SU-DHL-6 (cell line): ENCODE measurements at regions not wholly inside any gene's neighbourhood (a gene's known extent, or its start where the extent isn't known, plus 50 kb on each side); places are given as distances from the start of the nearest gene placed in this dataset.

ENCODE experiments used
- H2AFZ ChIP-seq: fragments of 200-600 bp; sonication (generic); 2 replicates; pipeline ENCODE4 v1.6.1; 2014; ENCODE audit warnings: low read depth, mild to moderate bottlenecking, moderate library complexity, mixed read lengths, antibody characterized with exemption, low read length; ENCODE audit not compliant: severe bottlenecking
- H3F3A ChIP-seq: fragments of 200-600 bp; shearing (Covaris generic); 2 replicates; pipeline ENCODE4 v1.6.0; 2016; ENCODE audit warnings: antibody characterized with exemption, mild to moderate bottlenecking; ENCODE audit not compliant: insufficient read depth
- H3K27ac ChIP-seq: fragments of 200-600 bp; sonication (generic); 2 replicates; pipeline ENCODE4 v1.5.1; 2016; ENCODE audit warnings: low read depth, mild to moderate bottlenecking, low read length, moderate library complexity, mixed read lengths
- H3K27me3 ChIP-seq: fragments of 200-600 bp; sonication (generic), shearing (Covaris generic); 2 replicates; pipeline ENCODE4 v1.6.0; 2014; ENCODE audit warnings: mild to moderate bottlenecking, low read length
- H3K36me3 ChIP-seq: fragments of 200-600 bp; sonication (generic); 2 replicates; pipeline ENCODE4 v1.6.1; 2014; ENCODE audit warnings: mild to moderate bottlenecking, low read length, mixed read lengths
- H3K4me2 ChIP-seq: fragments of 300-600, 200-600 bp; shearing (Covaris generic), sonication (generic); 2 replicates; pipeline ENCODE4 v1.6.0; 2014; ENCODE audit warnings: low read length, low read depth, mild to moderate bottlenecking; ENCODE audit not compliant: poor library complexity, severe bottlenecking
- H3K4me3 ChIP-seq: fragments of 200-600 bp; sonication (generic); 2 replicates; pipeline ENCODE4 v1.5.1; 2014; ENCODE audit warnings: antibody characterized with exemption, low read length, mild to moderate bottlenecking, mixed read lengths; ENCODE audit not compliant: insufficient read depth, poor library complexity, severe bottlenecking
- H3K79me2 ChIP-seq: fragments of 200-600 bp; sonication (generic); 2 replicates; pipeline ENCODE4 v1.6.1; 2014; ENCODE audit warnings: mild to moderate bottlenecking, low read length, moderate library complexity; ENCODE audit not compliant: insufficient read depth
- H3K9ac ChIP-seq: fragments of 200-600 bp; sonication (generic); 2 replicates; pipeline ENCODE4 v1.7.0; 2014; ENCODE audit warnings: mild to moderate bottlenecking, low read length
- H3K9me2 ChIP-seq: fragments of 200-600 bp; sonication (generic); replicated peaks from 2 replicates; pipeline ENCODE4 v1.6.1; 2014; ENCODE audit warnings: low read length; ENCODE audit not compliant: insufficient read depth
- H3K9me3 ChIP-seq: fragments of 200-600 bp; sonication (generic); 2 replicates; pipeline ENCODE4 v1.6.1; 2014; ENCODE audit warnings: low read length, mixed read lengths; ENCODE audit not compliant: insufficient read depth
- H4K20me1 ChIP-seq: fragments of 200-600 bp; sonication (generic); 2 replicates; pipeline ENCODE4 v1.6.1; 2014; ENCODE audit warnings: low read depth, mild to moderate bottlenecking, antibody characterized with exemption, low read length, moderate library complexity, mixed read lengths
- EZH2phosphoT487 ChIP-seq: fragments of 200-600 bp; sonication (generic), shearing (Covaris generic); conservative IDR thresholded peaks from 2 replicates; pipeline ENCODE4 v1.6.1; 2018; ENCODE audit warnings: mild to moderate bottlenecking, antibody characterized with exemption, low read length, moderate library complexity, mixed read lengths
- TF ChIP-seq, protein P1 (sequence below): fragments of 200-600 bp; sonication (generic); IDR thresholded peaks from one replicate; pipeline ENCODE4 v1.5.1; 2017; ENCODE audit warnings: antibody characterized with exemption, mild to moderate bottlenecking, low read length, moderate library complexity; ENCODE audit not compliant: insufficient read depth, poor library complexity, severe bottlenecking

DNA sequence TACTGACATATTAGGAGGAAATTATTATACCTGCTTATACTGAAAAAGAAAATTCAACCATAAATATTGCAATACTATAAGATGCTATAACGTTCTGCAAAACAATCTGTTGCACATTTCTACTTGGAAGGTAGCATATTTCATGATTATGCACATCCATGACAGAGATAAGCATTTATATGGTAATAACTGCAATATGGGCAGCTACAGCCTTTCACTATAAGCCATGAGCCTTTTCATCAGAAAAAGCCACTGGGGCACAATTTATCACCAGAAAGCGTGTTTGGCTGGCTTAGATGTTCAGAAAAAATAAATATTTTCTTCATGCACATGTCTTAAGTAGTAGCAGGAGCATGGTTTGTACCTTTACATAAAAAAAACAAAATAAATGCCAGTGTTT lies 340.7 kb downstream of the GALC start:
- no peak overlapping the region for H3K9ac ChIP-seq
- H3K79me2 ChIP-seq = no peaks in the 10 kb centered on the region
- no peak overlapping the region for H3K4me2 ChIP-seq
- H3K27me3 ChIP-seq = no peaks in the 10 kb centered on the region
- H3K9me2 ChIP-seq = no peaks in the 10 kb centered on the region
- H3K9me3 ChIP-seq = no peaks in the 10 kb centered on the region; the same call in 1 of the 2 replicates
- H3K36me3 ChIP-seq = no peaks in the 10 kb centered on the region
- no peaks in the 10 kb centered on the region for H4K20me1 ChIP-seq
- no peaks in the 10 kb centered on the region for H3F3A ChIP-seq
- TF ChIP-seq EZH2phosphoT487 = no peak
- TF ChIP-seq, protein P1, sequence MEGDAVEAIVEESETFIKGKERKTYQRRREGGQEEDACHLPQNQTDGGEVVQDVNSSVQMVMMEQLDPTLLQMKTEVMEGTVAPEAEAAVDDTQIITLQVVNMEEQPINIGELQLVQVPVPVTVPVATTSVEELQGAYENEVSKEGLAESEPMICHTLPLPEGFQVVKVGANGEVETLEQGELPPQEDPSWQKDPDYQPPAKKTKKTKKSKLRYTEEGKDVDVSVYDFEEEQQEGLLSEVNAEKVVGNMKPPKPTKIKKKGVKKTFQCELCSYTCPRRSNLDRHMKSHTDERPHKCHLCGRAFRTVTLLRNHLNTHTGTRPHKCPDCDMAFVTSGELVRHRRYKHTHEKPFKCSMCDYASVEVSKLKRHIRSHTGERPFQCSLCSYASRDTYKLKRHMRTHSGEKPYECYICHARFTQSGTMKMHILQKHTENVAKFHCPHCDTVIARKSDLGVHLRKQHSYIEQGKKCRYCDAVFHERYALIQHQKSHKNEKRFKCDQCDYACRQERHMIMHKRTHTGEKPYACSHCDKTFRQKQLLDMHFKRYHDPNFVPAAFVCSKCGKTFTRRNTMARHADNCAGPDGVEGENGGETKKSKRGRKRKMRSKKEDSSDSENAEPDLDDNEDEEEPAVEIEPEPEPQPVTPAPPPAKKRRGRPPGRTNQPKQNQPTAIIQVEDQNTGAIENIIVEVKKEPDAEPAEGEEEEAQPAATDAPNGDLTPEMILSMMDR = no peak
- no peak overlapping the region for H2AFZ ChIP-seq
- H3K4me3 ChIP-seq = no peak overlapping the region
- no peak overlapping the region for H3K27ac ChIP-seq

DNA sequence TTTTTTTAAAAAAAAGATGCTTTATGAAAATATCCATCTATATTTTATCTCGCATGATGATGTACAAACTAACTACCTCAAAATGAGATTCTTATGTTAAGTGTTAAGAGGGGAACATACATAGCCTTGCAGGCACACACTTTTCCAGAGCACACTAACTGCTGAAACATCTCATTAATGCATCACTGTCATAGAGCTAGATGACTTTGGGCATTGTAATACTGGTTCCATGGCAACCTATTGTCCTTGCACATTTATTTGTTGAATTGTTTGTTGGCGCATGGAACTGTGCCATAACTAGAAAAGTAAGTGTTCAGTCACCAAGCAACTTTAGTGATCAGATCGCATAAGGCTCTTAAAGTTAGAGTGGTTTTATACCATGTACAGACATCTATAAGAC lies 348.3 kb downstream of the GALC start:
- H3K9me3 ChIP-seq = no peaks in the 10 kb centered on the region; the same call in 1 of the 2 replicates
- no peaks in the 10 kb centered on the region for H3K27me3 ChIP-seq
- no peak overlapping the region for H3K4me3 ChIP-seq
- H3K79me2 ChIP-seq = no peaks in the 10 kb centered on the region
- H3K9me2 ChIP-seq = no peaks in the 10 kb centered on the region
- no peaks in the 10 kb centered on the region for H3K36me3 ChIP-seq
- TF ChIP-seq EZH2phosphoT487 = no peak
- TF ChIP-seq, protein P1 = no peak
- no peak overlapping the region for H3K27ac ChIP-seq
- H4K20me1 ChIP-seq = no peaks in the 10 kb centered on the region
- no peak overlapping the region for H3K4me2 ChIP-seq
- no peak overlapping the region for H3K9ac ChIP-seq
- no peaks in the 10 kb centered on the region for H3F3A ChIP-seq
- no peak overlapping the region for H2AFZ ChIP-seq

DNA sequence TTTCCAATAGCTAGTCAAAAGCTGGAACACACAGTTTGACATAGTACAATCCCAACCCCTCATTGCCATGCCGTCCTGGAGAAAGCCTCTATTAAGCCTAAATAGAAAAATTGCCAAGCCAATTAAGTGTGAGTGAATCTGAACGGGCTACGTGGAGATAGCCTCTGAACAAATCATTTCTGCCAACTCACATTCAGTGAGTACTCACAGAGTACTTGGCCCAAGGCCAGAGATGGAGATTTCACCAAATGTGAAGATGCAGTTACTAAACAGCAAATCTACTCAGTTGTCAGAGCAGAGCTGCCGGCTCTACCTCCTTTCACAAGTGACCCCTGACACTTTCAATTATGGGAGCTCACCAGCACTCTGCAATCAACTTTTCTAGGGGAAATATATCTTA lies 350.0 kb downstream of the GALC start:
- Histone ChIP-seq H3K4me2 (no peak overlapping the region), H3K36me3 (no peaks in the 10 kb centered on the region)
- TF ChIP-seq, protein P1 = no peak

DNA sequence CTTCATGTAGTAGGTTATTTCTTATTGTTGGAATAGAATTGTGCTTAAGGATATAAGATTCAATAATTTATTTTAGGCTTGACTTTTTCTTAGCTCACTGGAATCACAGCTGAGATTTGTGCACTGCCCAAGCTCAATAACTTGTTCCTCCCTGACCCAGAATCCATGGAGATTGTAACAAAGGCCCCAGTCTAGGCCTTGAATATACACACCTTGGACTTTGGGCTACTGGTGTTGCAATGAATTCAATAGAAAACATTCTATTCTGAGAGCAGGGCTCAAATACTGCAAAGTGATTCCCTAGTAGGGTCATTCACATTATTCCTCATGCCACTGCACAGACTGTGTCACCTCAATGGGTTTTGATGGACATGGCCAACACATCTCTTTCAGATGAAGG lies 352.4 kb downstream of the GALC start:
- Histone ChIP-seq H3K4me3 (no peak overlapping the region), H4K20me1 (no peaks in the 10 kb centered on the region), H3K9ac (no peak overlapping the region), H3K27ac (no peak overlapping the region), H3K4me2 (no peak overlapping the region), H3K9me3 (no peaks in the 10 kb centered on the region), H3K9me2 (no peaks in the 10 kb centered on the region), H3K27me3 (no peaks in the 10 kb centered on the region), H3F3A (no peaks in the 10 kb centered on the region), H3K79me2 (no peaks in the 10 kb centered on the region), H2AFZ (no peak overlapping the region), H3K36me3 (no peaks in the 10 kb centered on the region)
- TF ChIP-seq EZH2phosphoT487 = no peak
- TF ChIP-seq, protein P1 = no peak

More for the DNA sequence above, 350.0 kb downstream of the GALC start:
- Histone ChIP-seq H3K27ac (no peak overlapping the region), H3K27me3 (no peaks in the 10 kb centered on the region), H3K79me2 (no peaks in the 10 kb centered on the region), H2AFZ (no peak overlapping the region), H4K20me1 (no peaks in the 10 kb centered on the region), H3K9ac (no peak overlapping the region), H3K9me3 (no peaks in the 10 kb centered on the region), H3K9me2 (no peaks in the 10 kb centered on the region), H3F3A (no peaks in the 10 kb centered on the region), H3K4me3 (no peak overlapping the region)
